ENCODE measurements at regions not wholly inside any gene's neighbourhood (a gene's known extent, or its start where the extent isn't known, plus 50 kb on each side); places are given as distances from the start of the nearest gene placed in this dataset.

- TF ChIP-seq CTCF (IDR thresholded peaks at IDR 0.05) = no peak
- TF ChIP-seq POLR2A (IDR thresholded peaks at IDR 0.05) = no peak
Observed at GRCh38 chr12:88994971-88995370, 357.3 kb downstream of the DUSP6 start.
